ENCODE measurements at regions not wholly inside any gene's neighbourhood (a gene's known extent, or its start where the extent isn't known, plus 50 kb on each side); places are given as distances from the start of the nearest gene placed in this dataset.

- no peak overlapping the region for H2AFZ ChIP-seq (ENCODE audit: insufficient read depth, low read length, poor library complexity)
- H3K14ac ChIP-seq (ENCODE audit: low read length): no peak overlapping the region
- H3K18ac ChIP-seq (ENCODE audit: low read length): no peak overlapping the region
- H3K23ac ChIP-seq (ENCODE audit: low read length): no peak overlapping the region
- H3K4me1 ChIP-seq (ENCODE audit: control insufficient read depth in 1 of 2, insufficient read depth in 2 of 2, low read length in 2 of 2): no peaks in the 10 kb centered on the region
- H3K79me1 ChIP-seq (ENCODE audit: low read length): no peaks in the 10 kb centered on the region
- no peak overlapping the region for H3K4ac ChIP-seq (ENCODE audit: low read depth, low read length)
- H3K27me3 ChIP-seq (ENCODE audit: insufficient read depth, low read length): no peaks in the 10 kb centered on the region
- peak overlapping the region; percentile 18 for H3K4me3 ChIP-seq (ENCODE audit: low read depth, low read length)
- H3K27ac ChIP-seq (ENCODE audit: low read depth, low read length): no peak overlapping the region
- no peak overlapping the region for H2BK12ac ChIP-seq (ENCODE audit: low read length)
- H2BK120ac ChIP-seq (ENCODE audit: insufficient read depth, low read length, poor library complexity): no peak overlapping the region
- no peak overlapping the region for H2BK5ac ChIP-seq (ENCODE audit: low read depth, low read length, poor library complexity)
- H3K79me2 ChIP-seq (ENCODE audit: control insufficient read depth, insufficient read depth, low read length, poor library complexity): no peaks in the 10 kb centered on the region
- WGBS (ENCODE audit: extremely low coverage, insufficient coverage, insufficient read length): no CpG with 5 or more reads among the region's 4 CpGs
- no peak overlapping the region for H2AK5ac ChIP-seq (ENCODE audit: low read length)
- DNase-seq: no peak
- H3K9ac ChIP-seq (ENCODE audit: low read length): no peak overlapping the region
- no peaks in the 10 kb centered on the region for H3K9me3 ChIP-seq (ENCODE audit: insufficient read depth, low read depth, low read length)
- H4K8ac ChIP-seq (ENCODE audit: low read depth, low read length): no peak overlapping the region
- no peak overlapping the region for H3K4me2 ChIP-seq (ENCODE audit: low read length)
- H3K36me3 ChIP-seq (ENCODE audit: control insufficient read depth in 1 of 2, insufficient read depth in 2 of 2, low read length in 2 of 2): no peaks in the 10 kb centered on the region
- H4K12ac ChIP-seq (ENCODE audit: low read depth, low read length): no peak overlapping the region
- no peak overlapping the region for H4K91ac ChIP-seq (ENCODE audit: low read depth, low read length)
Observed at GRCh38 chr1:98367426-98367825, 294.1 kb upstream of the SNX7 start.

- H3K4me2 ChIP-seq (ENCODE audit: low read length): no peak overlapping the region
- H3K27me3 ChIP-seq (ENCODE audit: insufficient read depth, low read length): no peaks in the 10 kb centered on the region
- H3K4me3 ChIP-seq (ENCODE audit: low read depth, low read length): no peak overlapping the region
- H2BK12ac ChIP-seq (ENCODE audit: low read length): no peak overlapping the region
- H3K9me3 ChIP-seq (ENCODE audit: insufficient read depth, low read depth, low read length): no peaks in the 10 kb centered on the region
- no peak overlapping the region for H3K4ac ChIP-seq (ENCODE audit: low read depth, low read length)
- no peaks in the 10 kb centered on the region for H3K79me2 ChIP-seq (ENCODE audit: control insufficient read depth, insufficient read depth, low read length, poor library complexity)
- no peak overlapping the region for H4K12ac ChIP-seq (ENCODE audit: low read depth, low read length)
- no peaks in the 10 kb centered on the region for H3K79me1 ChIP-seq (ENCODE audit: low read length)
- H2AFZ ChIP-seq (ENCODE audit: insufficient read depth, low read length, poor library complexity): no peak overlapping the region
- no peak overlapping the region for H3K9ac ChIP-seq (ENCODE audit: low read length)
- H4K91ac ChIP-seq (ENCODE audit: low read depth, low read length): no peak overlapping the region
- H3K36me3 ChIP-seq (ENCODE audit: control insufficient read depth in 1 of 2, insufficient read depth in 2 of 2, low read length in 2 of 2): no peaks in the 10 kb centered on the region
- no peak for DNase-seq
- H3K14ac ChIP-seq (ENCODE audit: low read length): no peak overlapping the region
- no peak overlapping the region for H3K18ac ChIP-seq (ENCODE audit: low read length)
- no peak overlapping the region for H3K23ac ChIP-seq (ENCODE audit: low read length)
- no CpG with 5 or more reads among the region's 3 CpGs for WGBS (ENCODE audit: extremely low coverage, insufficient coverage, insufficient read length)
- no peak overlapping the region for H2AK5ac ChIP-seq (ENCODE audit: low read length)
- no peaks in the 10 kb centered on the region for H3K4me1 ChIP-seq (ENCODE audit: control insufficient read depth in 1 of 2, insufficient read depth in 2 of 2, low read length in 2 of 2)
- no peak overlapping the region for H2BK5ac ChIP-seq (ENCODE audit: low read depth, low read length, poor library complexity)
- H2BK120ac ChIP-seq (ENCODE audit: insufficient read depth, low read length, poor library complexity): no peak overlapping the region
- no peak overlapping the region for H3K27ac ChIP-seq (ENCODE audit: low read depth, low read length)
- H4K8ac ChIP-seq (ENCODE audit: low read depth, low read length): no peak overlapping the region
Observed at GRCh38 chr1:98366343-98366742, 295.2 kb upstream of the SNX7 start.

DNA sequence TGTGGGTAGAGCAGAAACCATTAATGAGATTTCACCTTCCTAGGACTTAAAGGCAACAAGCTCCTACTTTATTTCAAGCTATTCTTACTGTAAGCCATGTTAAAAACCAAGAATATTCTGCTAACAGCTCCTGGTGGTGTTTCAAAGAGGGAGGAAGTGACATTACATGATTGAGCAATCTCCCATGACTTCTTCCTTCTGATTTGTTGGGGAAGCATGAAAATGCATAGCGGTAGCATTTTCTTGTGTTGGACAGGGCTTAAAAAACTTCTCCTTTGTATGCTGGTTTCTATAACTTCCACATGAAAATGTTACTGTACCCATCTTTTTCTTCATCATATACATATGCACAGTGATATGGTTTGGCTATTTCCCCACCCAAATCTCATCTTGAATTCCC lies 297.0 kb upstream of the SNX7 start:
- no peak for DNase-seq

GRCh38 chr1:98360864-98361263 lies 300.7 kb upstream of the SNX7 start:
- Histone ChIP-seq H3K14ac (ENCODE audit: low read length) (no peak overlapping the region), H3K79me2 (ENCODE audit: control insufficient read depth, insufficient read depth, low read length, poor library complexity) (no peaks in the 10 kb centered on the region), H4K91ac (ENCODE audit: low read depth, low read length) (no peak overlapping the region), H3K36me3 (ENCODE audit: control insufficient read depth in 1 of 2, insufficient read depth in 2 of 2, low read length in 2 of 2) (no peaks in the 10 kb centered on the region), H3K9ac (ENCODE audit: low read length) (no peak overlapping the region), H3K9me3 (ENCODE audit: insufficient read depth, low read depth, low read length) (no peaks in the 10 kb centered on the region), H2BK12ac (ENCODE audit: low read length) (no peak overlapping the region), H3K4me1 (ENCODE audit: control insufficient read depth in 1 of 2, insufficient read depth in 2 of 2, low read length in 2 of 2) (no peaks in the 10 kb centered on the region), H3K27ac (ENCODE audit: low read depth, low read length) (no peak overlapping the region), H2BK120ac (ENCODE audit: insufficient read depth, low read length, poor library complexity) (no peak overlapping the region), H3K18ac (ENCODE audit: low read length) (no peak overlapping the region), H2BK5ac (ENCODE audit: low read depth, low read length, poor library complexity) (no peak overlapping the region), H3K23ac (ENCODE audit: low read length) (no peak overlapping the region), H2AFZ (ENCODE audit: insufficient read depth, low read length, poor library complexity) (no peak overlapping the region), H3K4me2 (ENCODE audit: low read length) (no peak overlapping the region), H3K4ac (ENCODE audit: low read depth, low read length) (no peak overlapping the region), H2AK5ac (ENCODE audit: low read length) (no peak overlapping the region), H3K27me3 (ENCODE audit: insufficient read depth, low read length) (no peaks in the 10 kb centered on the region), H4K8ac (ENCODE audit: low read depth, low read length) (no peak overlapping the region), H3K4me3 (ENCODE audit: low read depth, low read length) (no peak overlapping the region), H3K79me1 (ENCODE audit: low read length) (no peaks in the 10 kb centered on the region), H4K12ac (ENCODE audit: low read depth, low read length) (no peak overlapping the region)
- no peak for DNase-seq
- no CpG with 5 or more reads among the region's 2 CpGs for WGBS (ENCODE audit: extremely low coverage, insufficient coverage, insufficient read length)

More for the DNA sequence above, 297.0 kb upstream of the SNX7 start:
- no peak overlapping the region for H3K4me3 ChIP-seq (ENCODE audit: low read depth, low read length)
- no peak overlapping the region for H3K14ac ChIP-seq (ENCODE audit: low read length)
- no peak overlapping the region for H2BK12ac ChIP-seq (ENCODE audit: low read length)
- H2AK5ac ChIP-seq (ENCODE audit: low read length): no peak overlapping the region
- no peak overlapping the region for H4K8ac ChIP-seq (ENCODE audit: low read depth, low read length)
- H3K4me1 ChIP-seq (ENCODE audit: control insufficient read depth in 1 of 2, insufficient read depth in 2 of 2, low read length in 2 of 2): no peaks in the 10 kb centered on the region
- no peak overlapping the region for H3K4ac ChIP-seq (ENCODE audit: low read depth, low read length)
- H4K91ac ChIP-seq (ENCODE audit: low read depth, low read length): no peak overlapping the region
- H3K27me3 ChIP-seq (ENCODE audit: insufficient read depth, low read length): no peaks in the 10 kb centered on the region
- H3K79me2 ChIP-seq (ENCODE audit: control insufficient read depth, insufficient read depth, low read length, poor library complexity): no peaks in the 10 kb centered on the region
- no peak overlapping the region for H3K9ac ChIP-seq (ENCODE audit: low read length)
- no peak overlapping the region for H3K4me2 ChIP-seq (ENCODE audit: low read length)
- WGBS (ENCODE audit: extremely low coverage, insufficient coverage, insufficient read length): no CpG with 5 or more reads among the region's 1 CpG
- no peaks in the 10 kb centered on the region for H3K36me3 ChIP-seq (ENCODE audit: control insufficient read depth in 1 of 2, insufficient read depth in 2 of 2, low read length in 2 of 2)
- no peaks in the 10 kb centered on the region for H3K9me3 ChIP-seq (ENCODE audit: insufficient read depth, low read depth, low read length)
- H4K12ac ChIP-seq (ENCODE audit: low read depth, low read length): no peak overlapping the region
- H2BK5ac ChIP-seq (ENCODE audit: low read depth, low read length, poor library complexity): no peak overlapping the region
- H2BK120ac ChIP-seq (ENCODE audit: insufficient read depth, low read length, poor library complexity): no peak overlapping the region
- no peak overlapping the region for H3K27ac ChIP-seq (ENCODE audit: low read depth, low read length)
- no peaks in the 10 kb centered on the region for H3K79me1 ChIP-seq (ENCODE audit: low read length)
- H2AFZ ChIP-seq (ENCODE audit: insufficient read depth, low read length, poor library complexity): no peak overlapping the region
- H3K23ac ChIP-seq (ENCODE audit: low read length): no peak overlapping the region
- no peak overlapping the region for H3K18ac ChIP-seq (ENCODE audit: low read length)

All from trophoblast cell (in vitro differentiated cells and primary cell).